ENCODE measurements at regions not wholly inside any gene's neighbourhood (a gene's known extent, or its start where the extent isn't known, plus 50 kb on each side); places are given as distances from the start of the nearest gene placed in this dataset.
"Not testable (repeated sequence)": the region's sequence is repeated elsewhere in the genome, so short reads cannot be mapped to it uniquely, and the experiment has no call there.

- DNase-seq (no peak), ATAC-seq (ENCODE audit: poor library complexity) (no peak)
- intact Hi-C loops (cut with DNase I) = no loop called here
Observed at GRCh38 chr5:91456928-91457680, 74.0 kb upstream of the ARRDC3 start.

DNA sequence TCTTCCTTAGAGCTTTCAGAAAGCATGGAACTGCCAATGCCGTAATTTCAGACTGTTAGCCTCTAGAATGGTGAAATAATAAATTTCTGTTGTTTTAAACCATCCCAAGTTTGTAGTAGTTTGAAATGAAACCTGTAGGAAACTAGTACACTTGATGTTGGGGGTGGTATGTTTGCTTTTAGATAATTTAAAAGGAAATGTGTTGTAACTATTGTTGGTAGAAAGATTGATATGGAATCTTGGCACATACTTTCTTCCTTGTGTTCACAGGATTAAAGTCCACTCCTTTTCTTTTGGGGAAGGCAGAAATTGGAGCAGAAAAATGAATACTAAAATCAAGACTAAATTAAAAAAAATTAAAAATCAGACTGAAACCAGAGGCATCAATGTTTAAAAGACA lies 66.0 kb upstream of the ARRDC3 start:
- intact Hi-C loops (cut with DNase I) = no loop called here
- ATAC-seq (ENCODE audit: poor library complexity) = no peak
- DNase-seq = no peak

- DNase-seq; intact Hi-C loops (cut with DNase I); ATAC-seq (ENCODE audit: poor library complexity): not testable (repeated sequence)
Observed at GRCh38 chr5:91448079-91448478, 65.0 kb upstream of the ARRDC3 start.

DNA sequence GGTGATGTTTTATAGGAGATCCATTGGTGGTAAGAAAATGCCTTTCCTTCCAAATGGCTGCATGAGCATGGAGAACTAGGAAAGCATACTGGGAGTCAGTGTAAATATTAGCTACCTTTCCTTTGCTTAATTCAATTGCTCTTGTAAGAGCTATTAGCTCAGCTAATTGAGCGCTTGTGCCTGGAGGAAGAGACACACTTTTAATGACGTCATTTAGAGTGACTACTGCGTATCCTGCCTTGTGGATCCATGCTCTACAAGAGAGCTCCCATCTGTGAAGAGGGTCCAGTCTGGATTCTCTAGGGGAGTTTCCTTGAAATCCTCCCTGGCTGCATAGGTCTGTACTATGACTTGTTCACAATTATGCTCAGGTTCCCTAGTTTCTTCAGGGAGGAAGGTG lies 63.8 kb upstream of the ARRDC3 start:
- intact Hi-C loops (cut with DNase I); ATAC-seq (ENCODE audit: poor library complexity); DNase-seq: not testable (repeated sequence)

DNA sequence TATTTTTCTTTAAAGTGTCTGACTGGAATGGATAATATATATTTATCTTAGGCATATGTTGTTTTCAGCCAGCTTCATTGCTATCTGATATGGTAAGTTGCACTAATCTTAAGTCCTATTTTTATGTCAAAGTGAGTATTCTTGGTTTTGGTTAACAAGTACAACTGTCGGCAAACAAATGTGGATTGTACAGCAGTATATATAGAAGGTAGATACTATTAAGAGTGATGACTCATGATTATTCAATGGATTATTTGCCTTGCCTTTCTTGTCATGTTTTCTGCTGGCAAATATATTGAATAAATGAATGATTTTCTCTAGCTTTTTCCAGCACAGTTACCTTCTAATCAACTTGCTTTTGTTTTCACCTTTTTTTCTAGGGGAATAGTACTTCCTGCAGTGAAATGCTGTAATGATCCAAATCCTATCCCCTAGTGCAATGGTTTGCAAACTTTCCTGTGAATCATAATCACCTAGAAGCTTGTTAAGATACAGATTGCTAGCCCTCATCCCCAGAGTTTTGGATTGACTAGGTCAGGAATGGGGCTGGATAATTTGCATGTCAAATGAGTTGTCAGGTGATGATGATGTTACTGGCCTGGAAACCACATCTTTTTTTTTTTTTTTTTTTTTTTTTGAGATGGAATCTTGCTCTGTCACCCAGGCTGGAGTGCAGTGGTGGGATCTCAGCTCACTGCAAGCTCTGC lies 60.8 kb upstream of the ARRDC3 start:
- intact Hi-C loops (cut with DNase I) = no loop called here
- ATAC-seq (ENCODE audit: poor library complexity) = no peak
- no peak for DNase-seq

DNA sequence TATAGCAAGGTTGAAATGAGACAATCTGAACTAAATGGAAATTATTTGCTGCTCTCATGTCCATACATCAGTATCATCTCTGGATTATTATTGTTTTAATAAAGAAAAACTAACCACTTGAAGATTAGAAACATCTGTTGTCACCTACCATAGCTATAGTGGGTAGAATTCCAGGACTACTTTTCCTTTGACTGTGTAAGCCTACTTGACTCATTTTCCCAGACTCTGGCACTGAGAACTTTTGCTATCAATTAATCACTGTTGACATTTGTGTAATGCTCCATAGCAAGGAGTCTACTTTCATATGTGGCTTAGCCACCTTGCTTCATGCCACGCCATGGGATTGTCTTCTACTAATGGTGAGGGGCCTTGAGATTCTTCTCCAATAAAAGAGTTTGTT lies 59.9 kb upstream of the ARRDC3 start:
- DNase-seq (no peak), ATAC-seq (ENCODE audit: poor library complexity) (no peak)
- intact Hi-C loops (cut with DNase I) = no loop called here

DNA sequence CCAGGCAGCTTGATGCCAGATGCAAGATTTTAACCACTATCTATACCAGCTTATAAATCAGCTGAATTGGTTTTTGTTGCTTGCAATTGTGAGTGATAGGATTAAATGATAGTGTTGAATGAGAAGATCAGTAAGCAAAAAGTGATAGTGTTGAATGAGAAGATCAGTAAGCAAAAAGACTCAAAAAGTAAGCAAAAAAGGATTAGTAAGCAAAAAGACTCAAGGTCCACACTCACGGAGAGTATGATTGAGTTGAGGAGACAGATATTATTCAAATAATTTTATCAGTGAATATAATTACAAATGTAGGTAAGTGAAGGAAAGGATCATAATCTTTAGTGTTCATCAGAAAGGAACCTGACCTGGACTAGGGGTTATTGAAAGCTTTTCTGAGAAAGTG lies 58.0 kb upstream of the ARRDC3 start:
- intact Hi-C loops (cut with DNase I) = no loop called here
- DNase-seq = no peak
- ATAC-seq (ENCODE audit: poor library complexity) = no peak

DNA sequence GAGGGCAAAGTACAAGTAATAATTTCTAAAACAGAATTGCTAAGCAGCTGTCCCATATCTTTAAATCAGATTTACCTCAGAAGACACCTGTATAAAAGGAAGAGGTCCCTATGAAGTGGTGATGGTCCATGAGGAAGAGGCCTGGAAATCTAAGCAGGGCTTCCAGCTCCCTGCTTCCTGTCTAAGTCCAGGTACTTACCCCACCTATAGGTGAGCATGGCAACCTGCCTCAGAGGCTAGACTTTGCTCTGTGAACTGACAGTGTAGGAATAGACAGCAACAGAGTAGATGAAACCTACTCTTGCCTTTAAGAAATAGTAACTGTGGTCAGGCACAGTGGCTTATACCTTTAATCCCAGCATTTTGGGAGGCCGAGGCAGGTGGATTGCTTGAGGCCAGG lies 55.8 kb upstream of the ARRDC3 start:
- DNase-seq (no peak), ATAC-seq (ENCODE audit: poor library complexity) (no peak)
- intact Hi-C loops (cut with DNase I) = no loop called here

GRCh38 chr5:91436241-91436640 lies 53.1 kb upstream of the ARRDC3 start:
- intact Hi-C loops (cut with DNase I) = no loop called here
- ATAC-seq (ENCODE audit: poor library complexity) = no peak
- no peak for DNase-seq

GRCh38 chr5:91434348-91434747 lies 51.2 kb upstream of the ARRDC3 start:
- ATAC-seq (ENCODE audit: poor library complexity) (no peak), DNase-seq (no peak)
- intact Hi-C loops (cut with DNase I) = no loop called here

DNA sequence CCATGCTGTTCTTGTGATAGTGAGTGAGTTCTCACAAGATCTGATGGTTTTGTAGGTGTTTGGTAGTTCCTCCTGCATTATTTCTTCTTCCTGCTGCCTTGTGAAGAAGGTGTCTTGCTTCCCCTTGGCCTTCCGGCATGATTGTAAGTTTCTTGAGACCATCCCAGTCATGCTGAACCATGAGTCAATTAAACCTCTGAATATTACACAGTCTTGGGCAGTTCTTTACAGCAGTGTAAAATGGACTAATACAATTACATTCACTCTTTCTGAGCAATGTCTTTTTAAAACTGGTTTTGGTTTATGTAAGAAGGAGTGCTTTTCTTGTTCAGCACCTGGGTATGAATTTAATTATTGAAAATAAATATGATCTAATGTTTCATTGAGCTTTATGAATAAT lies 50.7 kb upstream of the ARRDC3 start:
- ATAC-seq (ENCODE audit: poor library complexity) (no peak), DNase-seq (no peak)
- intact Hi-C loops (cut with DNase I) = no loop called here
